GM18511 (cell line): ENCODE measurements at regions not wholly inside any gene's neighbourhood (a gene's known extent, or its start where the extent isn't known, plus 50 kb on each side); places are given as distances from the start of the nearest gene placed in this dataset.
"Not testable (repeated sequence)": the region's sequence is repeated elsewhere in the genome, so short reads cannot be mapped to it uniquely, and the experiment has no call there.

Source experiments
- ATAC-seq: cut with Tn5 transposase; IDR thresholded peaks from one replicate; pipeline ENCODE4 v1.9.1; 2021; ENCODE audit warnings: mild to moderate bottlenecking, moderate library complexity; ENCODE audit not compliant: unreplicated experiment

DNA sequence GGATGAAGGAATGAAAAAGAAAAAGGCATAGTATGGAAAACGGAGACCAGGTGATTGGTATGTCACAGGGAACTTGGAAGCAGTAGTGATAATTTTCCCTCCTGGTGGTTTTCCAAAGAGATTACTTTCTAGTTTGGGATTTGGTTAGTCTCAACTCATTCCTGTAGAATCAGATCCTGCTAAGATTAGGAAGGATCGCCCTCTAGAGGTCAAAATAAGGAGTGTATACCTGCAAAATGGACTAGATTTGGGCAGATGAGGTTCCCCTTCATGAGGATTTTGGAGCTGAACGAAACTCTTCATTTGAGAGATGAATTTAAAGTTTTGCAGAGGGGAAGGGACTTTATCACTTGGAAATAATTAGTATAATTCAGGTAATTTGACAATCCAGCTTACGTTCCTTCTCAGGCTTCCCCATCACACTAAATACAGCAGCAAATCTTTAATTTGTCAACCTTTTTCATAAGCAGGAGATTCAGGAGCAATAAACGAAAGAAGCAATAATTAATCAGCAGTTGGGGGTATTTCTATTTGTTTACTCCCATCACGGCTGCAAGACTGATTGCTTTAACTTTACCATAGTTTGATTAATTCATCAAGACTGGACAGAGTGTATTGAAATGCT is 65.2 kb downstream of the CCDC195 start:
- peak; percentile 74 for ATAC-seq

- not testable (repeated sequence) for ATAC-seq
These were observed 62.5 kb upstream of the CUL3 start for GRCh38 chr2:224647684-224648083.

GRCh38 chr2:224646242-224646846 is 61.2 kb upstream of the CUL3 start:
- peak; percentile 70 for ATAC-seq

GRCh38 chr2:224645722-224646121 is 60.6 kb upstream of the CUL3 start:
- ATAC-seq, result no peak

DNA sequence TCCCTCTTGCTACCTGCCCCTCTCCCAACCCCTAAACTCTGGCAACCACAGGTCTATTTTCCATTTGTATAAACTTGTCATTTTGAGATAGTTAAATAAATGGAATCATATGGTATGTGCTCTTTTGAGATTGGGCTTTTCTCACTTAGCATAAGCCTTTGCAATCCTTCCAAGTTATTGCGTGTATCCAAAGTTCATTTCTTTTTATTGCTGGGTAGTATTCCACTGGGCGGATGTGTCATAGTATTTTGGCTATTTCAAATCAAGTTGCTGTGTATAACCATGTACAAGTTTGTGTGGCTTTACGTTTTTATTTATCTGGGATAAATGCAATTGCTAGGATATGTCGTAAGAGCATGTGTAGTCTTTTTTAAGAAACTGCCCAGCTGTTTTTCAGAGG is 55.5 kb upstream of the CUL3 start:
- ATAC-seq, result no peak

- ATAC-seq, result peak; percentile 96
These were observed 53.2 kb upstream of the CUL3 start for GRCh38 chr2:224638301-224638823.
